Coronary artery (tissue), 2 donors: ENCODE measurements at regions not wholly inside any gene's neighbourhood (a gene's known extent, or its start where the extent isn't known, plus 50 kb on each side); places are given as distances from the start of the nearest gene placed in this dataset.
"Not testable (repeated sequence)": the region's sequence is repeated elsewhere in the genome, so short reads cannot be mapped to it uniquely, and the experiment has no call there.

ENCODE experiments used
- DNase-seq: peaks from one replicate; pipeline ENCODE4 v3.0.0-alpha.2; 2017; ENCODE audit warnings: low spot score
- H3K27ac ChIP-seq, 2 donors: fragments of 200-600 bp; sonication (generic); one replicate each; pipeline ENCODE4 v1.5.1; 2016 to 2019
- H3K4me3 ChIP-seq: fragments of 200-600 bp; sonication (generic); 2 replicates; pipeline ENCODE4 v1.5.1; 2016; ENCODE audit warnings: mild to moderate bottlenecking, moderate library complexity
- TF ChIP-seq, protein P1 (sequence below): fragments of 200-600 bp; sonication (generic); IDR thresholded peaks from one replicate; pipeline ENCODE4 v1.5.1; 2019; ENCODE audit warnings: antibody characterized with exemption

DNA sequence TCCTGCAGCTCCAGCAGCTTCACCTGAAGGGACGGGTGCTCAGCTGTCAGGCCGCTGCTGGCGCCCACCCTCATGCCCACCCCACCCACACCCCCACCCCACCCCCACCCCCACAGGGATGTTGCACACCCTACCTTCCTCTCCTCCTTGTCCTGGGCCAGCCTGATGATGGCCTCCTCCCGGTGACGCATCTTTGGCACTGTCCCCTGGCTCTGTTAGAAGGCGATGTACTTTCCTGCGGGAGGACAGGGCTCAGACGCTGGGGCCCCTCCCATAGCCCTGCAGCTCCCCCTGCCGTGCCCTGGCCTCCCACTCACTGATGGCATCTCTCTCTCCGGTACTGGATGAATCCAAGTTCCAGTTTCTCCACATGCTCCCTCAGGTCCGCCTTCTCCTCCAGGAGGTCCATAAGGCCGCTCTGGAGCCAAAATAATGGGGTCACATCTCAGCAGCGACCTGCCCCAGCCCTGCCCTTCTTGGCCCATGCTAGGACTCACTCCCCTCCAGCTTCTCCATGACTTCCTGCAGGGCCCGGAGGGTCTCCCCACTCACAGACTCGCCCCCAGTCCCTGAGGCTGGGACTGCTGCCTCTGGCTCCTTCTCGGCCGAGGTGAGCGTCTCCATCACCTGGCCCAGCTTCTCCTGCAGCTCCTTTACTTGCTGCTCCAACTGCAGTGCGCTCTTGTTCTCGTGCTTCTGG, 55.2 kb downstream of the GOLGA8B start:
- not testable (repeated sequence) for H3K27ac ChIP-seq, H3K4me3 ChIP-seq, DNase-seq

- H3K4me3 ChIP-seq, DNase-seq, H3K27ac ChIP-seq: not testable (repeated sequence)
Measured at GRCh38 chr15:34527641-34528040, 55.8 kb downstream of the GOLGA8B start.

GRCh38 chr15:34523849-34524248, 59.6 kb downstream of the GOLGA8B start:
- DNase-seq, H3K27ac ChIP-seq, H3K4me3 ChIP-seq: not testable (repeated sequence)

DNA sequence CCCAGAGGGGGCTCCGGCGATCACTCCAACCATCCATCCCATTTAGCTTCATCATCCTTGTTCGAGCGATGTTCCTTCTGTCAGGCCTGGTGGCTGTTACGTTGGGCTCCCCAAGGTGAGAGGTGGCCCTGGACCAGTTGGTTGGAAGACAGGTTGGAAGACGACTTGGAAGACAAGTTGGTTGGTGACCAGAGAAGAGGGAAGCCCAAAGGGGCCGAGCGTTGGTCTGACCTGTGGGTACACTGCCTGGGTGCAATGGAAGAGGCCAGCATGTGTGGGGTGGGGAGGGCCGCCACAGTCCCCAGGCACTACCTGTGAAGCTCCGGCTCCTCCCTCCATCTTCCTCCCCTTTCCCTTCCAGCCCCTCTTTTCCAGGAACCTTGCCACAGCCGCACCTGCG, 60.9 kb downstream of the GOLGA8B start:
- H3K27ac ChIP-seq, H3K4me3 ChIP-seq, DNase-seq: not testable (repeated sequence)

DNA sequence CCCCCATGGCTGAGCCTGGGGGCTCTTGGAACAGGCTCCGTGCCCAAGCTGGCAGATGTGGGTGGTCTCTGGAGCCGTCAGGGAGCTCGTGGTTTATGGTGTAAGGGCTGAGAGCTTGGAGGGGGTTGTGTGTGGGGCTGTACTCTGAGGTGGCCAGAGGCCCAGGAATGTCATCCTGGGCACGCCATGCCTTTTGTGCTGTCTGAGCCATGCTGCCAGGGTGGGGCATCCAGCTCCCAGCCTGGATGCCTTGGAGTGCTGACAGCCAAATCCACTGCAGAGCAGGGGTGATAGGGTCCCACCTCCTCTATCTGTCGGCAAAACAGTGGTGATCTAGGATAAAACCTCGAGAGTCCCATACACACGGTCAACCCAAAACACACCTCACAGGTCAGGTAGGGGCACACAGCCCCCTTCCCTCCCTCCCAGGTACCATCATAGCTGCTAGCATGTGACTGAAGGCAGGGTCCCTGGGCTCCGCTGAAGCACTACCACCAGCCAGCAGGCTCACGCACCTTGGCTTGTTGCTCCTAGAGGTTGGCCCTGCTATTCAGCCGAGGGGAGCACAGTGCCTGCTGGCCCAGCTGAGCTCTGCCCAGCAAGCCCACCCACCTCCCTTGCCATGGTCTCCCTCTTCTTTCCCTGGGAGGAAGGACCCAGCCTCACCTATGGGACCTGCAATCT, 61.5 kb downstream of the GOLGA8B start:
- not testable (repeated sequence) for DNase-seq, H3K4me3 ChIP-seq, H3K27ac ChIP-seq

- no peak overlapping the region for H3K27ac ChIP-seq
- no peak for DNase-seq
- TF ChIP-seq, protein P1, sequence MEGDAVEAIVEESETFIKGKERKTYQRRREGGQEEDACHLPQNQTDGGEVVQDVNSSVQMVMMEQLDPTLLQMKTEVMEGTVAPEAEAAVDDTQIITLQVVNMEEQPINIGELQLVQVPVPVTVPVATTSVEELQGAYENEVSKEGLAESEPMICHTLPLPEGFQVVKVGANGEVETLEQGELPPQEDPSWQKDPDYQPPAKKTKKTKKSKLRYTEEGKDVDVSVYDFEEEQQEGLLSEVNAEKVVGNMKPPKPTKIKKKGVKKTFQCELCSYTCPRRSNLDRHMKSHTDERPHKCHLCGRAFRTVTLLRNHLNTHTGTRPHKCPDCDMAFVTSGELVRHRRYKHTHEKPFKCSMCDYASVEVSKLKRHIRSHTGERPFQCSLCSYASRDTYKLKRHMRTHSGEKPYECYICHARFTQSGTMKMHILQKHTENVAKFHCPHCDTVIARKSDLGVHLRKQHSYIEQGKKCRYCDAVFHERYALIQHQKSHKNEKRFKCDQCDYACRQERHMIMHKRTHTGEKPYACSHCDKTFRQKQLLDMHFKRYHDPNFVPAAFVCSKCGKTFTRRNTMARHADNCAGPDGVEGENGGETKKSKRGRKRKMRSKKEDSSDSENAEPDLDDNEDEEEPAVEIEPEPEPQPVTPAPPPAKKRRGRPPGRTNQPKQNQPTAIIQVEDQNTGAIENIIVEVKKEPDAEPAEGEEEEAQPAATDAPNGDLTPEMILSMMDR: no peak
- H3K4me3 ChIP-seq: no peak overlapping the region
Measured at GRCh38 chr15:34520566-34520965, 62.9 kb downstream of the GOLGA8B start.

GRCh38 chr15:34520010-34520409, 63.4 kb downstream of the GOLGA8B start:
- H3K27ac ChIP-seq, H3K4me3 ChIP-seq, DNase-seq: not testable (repeated sequence)

DNA sequence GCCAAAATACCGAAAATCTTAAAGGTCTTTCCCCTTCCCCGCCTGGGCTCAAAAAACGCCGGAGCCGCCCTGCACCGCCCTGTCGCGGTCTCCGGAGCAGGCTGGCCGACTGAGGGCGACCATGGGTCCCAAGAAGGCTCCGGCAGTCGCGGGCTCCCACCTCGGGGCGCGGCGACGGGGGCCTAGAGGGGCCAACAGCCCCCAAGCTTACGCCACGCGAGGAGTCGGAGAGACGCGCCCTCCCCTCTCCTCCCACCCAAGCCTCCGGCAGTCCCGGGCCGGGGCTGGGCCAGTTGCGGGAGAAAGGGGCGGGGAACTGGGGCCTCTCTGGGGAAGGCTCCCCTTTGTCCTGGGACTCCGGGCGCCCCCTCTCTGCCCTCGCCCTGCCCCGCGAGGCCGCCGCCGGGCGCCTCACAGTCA, 69.2 kb downstream of the GOLGA8B start:
- peak overlapping the region; percentile 33 to 45 for H3K27ac ChIP-seq
- peak overlapping the region; percentile 73 for H3K4me3 ChIP-seq
- TF ChIP-seq, protein P1: no peak
- no peak for DNase-seq

DNA sequence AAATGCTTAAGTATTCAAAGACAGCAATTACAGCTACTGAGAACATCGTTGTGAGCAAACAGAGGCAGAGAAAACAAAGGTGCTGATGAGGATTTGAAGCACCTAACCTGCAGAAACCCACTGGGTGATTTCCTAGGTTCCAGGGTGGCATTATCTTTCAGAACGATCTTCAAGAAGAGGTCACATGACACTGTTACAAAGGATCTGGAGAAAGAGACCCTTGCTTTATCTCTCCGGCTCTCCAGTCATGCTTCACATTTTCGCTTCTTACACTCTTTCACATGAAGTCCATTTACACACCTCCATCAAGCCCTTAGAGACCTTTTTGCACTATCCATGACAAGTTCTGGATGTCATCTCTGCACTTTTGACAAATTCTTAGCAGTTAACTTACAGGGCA, 70.8 kb downstream of the GOLGA8B start:
- Histone ChIP-seq H3K4me3 (no peak overlapping the region), H3K27ac (no peak overlapping the region)
- DNase-seq: no peak
- TF ChIP-seq, protein P1: no peak

DNA sequence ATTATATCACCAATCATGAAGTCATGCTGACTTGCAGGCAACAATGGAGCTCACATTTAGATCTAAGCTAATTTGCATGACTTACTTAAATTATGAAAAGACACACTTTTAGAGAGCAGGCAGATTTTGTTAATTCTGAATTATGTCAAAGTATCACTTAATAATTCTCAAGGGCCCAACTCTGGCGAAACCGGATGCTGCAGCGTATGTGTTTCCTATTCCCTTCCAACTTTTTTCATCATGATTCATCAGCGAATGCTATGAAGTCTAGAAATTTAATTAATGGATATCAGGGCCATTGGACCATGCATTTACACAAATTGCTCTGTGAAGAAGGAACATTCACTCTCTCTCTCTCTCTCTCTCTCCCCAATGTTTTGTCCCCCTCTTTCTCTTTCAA, 63.5 kb upstream of the GOLGA8A start:
- DNase-seq: no peak
- Histone ChIP-seq H3K4me3 (no peak overlapping the region), H3K27ac (no peak overlapping the region)
- TF ChIP-seq, protein P1: no peak
